GM19452 (cell line): ENCODE measurements at regions not wholly inside any gene's neighbourhood (a gene's known extent, or its start where the extent isn't known, plus 50 kb on each side); places are given as distances from the start of the nearest gene placed in this dataset.
"Not testable (repeated sequence)": the region's sequence is repeated elsewhere in the genome, so short reads cannot be mapped to it uniquely, and the experiment has no call there.

Experiments used
- ATAC-seq: cut with Tn5 transposase; IDR thresholded peaks from one replicate; pipeline ENCODE4 v1.9.1; 2021; ENCODE audit not compliant: unreplicated experiment

GRCh38 chr13:50661881-50662280 is 181.6 kb downstream of the DLEU7 start:
- ATAC-seq, result not testable (repeated sequence)

DNA sequence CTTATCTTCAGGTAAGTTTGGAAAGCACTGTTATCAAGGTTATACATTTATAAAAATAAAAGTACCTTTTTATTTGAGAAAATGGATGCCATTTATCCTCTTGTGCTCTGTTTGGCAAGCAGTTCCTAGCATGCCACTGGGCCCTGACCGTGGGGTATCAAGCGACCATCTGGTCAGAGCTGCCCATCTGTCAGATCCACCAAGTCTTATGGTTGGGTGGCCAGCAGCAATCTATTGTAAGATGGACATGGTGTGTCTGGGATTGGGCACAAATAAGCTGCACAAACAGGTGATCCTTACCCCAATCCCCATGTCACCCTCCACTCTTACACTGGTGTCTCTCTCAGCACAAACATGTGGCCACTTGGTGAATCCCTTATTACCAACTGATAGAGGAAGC is 178.5 kb downstream of the DLEU7 start:
- ATAC-seq, result no peak

- ATAC-seq, result no peak
Observed at GRCh38 chr13:50668049-50668448, 175.4 kb downstream of the DLEU7 start.

- ATAC-seq, result no peak
Observed at GRCh38 chr13:50668691-50669271, 174.7 kb downstream of the DLEU7 start.

GRCh38 chr13:50670272-50670671 is 173.2 kb downstream of the DLEU7 start:
- ATAC-seq, result no peak

- no peak for ATAC-seq
Observed at GRCh38 chr13:50670847-50671496, 172.5 kb downstream of the DLEU7 start.

GRCh38 chr13:50671497-50671850 is 172.0 kb downstream of the DLEU7 start:
- ATAC-seq, result no peak

DNA sequence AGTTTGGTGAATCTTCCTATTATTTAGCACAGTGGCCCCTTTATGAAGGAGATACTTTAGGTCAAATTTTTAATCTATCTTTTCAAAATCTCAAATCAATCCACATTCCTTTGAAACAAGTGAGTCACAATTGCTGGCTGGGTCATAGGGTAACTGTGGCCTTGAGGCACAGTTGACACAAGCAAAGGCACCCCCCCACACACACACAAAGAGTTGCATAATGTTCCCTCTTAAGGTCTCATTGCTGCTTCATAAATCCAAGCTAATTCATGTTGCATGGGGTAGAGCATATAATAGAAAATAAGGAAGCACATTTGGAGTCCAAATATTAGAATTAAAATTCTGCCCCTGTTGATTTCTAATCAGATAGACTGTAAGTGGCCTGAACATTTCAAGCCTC is 171.5 kb downstream of the DLEU7 start:
- no peak for ATAC-seq

- ATAC-seq, result no peak
Observed at GRCh38 chr13:50675651-50676050, 167.8 kb downstream of the DLEU7 start.

DNA sequence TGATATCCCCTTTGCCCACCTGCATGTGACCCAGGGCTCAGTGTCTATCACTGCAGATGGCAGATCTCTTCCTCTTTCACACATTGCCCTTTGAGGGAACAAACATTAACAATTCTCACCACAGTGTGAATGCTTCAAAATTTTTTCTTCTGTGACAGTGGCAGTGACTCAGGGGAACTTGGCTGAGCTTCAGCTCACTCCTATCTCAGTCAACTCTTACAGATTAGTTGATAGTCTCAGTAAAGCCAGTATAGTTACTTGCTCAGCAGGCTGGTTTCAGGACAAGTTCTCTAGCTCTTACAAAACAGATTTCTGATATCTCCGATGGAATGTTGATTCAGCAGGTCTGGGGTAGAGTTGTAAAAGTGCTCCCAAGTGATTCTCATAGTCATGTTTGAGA is 166.9 kb downstream of the DLEU7 start:
- ATAC-seq, result no peak

- ATAC-seq, result no peak
Observed at GRCh38 chr13:50677258-50677657, 166.2 kb downstream of the DLEU7 start.

DNA sequence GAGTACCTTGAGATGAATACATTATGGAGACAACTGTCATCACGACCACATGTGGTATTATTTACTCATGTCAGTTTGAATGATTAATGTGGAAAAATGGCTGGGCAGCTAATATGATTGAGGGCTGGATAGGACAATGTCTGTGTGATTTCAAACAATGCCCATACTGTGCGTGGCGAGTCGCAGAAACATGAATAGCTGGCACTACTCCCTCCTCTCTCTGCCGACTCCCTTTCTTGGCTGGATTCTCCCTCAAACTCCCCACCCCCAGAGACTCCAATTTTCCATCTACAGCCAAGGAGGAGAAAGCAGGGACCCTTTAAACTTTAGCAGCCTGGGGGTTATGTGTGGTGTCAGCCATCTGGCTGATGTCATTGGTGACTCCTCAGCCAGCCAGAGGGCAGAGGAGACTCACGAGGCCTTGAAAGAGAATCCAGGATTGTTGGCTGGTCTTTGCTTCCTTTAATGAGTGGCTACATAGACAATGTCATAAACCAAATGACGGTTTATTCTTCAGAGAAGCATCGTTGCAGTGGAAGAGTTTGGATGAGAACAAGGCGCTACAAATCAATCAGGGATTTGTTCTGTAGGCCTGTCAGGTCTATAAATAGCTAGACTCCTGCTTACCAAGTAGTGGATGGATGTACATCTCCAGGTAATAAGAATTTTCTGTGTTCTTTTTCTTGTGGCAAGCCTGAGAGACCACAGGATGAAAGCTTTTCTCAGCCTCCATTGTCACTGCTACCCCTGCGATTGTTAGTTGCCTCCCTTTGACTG is 165.6 kb downstream of the DLEU7 start:
- no peak for ATAC-seq

- no peak for ATAC-seq
Observed at GRCh38 chr13:50678464-50679162, 164.9 kb downstream of the DLEU7 start.

- ATAC-seq, result no peak
Observed at GRCh38 chr13:50679321-50679720, 164.2 kb downstream of the DLEU7 start.

- no peak for ATAC-seq
Observed at GRCh38 chr13:50682002-50682401, 161.5 kb downstream of the DLEU7 start.

DNA sequence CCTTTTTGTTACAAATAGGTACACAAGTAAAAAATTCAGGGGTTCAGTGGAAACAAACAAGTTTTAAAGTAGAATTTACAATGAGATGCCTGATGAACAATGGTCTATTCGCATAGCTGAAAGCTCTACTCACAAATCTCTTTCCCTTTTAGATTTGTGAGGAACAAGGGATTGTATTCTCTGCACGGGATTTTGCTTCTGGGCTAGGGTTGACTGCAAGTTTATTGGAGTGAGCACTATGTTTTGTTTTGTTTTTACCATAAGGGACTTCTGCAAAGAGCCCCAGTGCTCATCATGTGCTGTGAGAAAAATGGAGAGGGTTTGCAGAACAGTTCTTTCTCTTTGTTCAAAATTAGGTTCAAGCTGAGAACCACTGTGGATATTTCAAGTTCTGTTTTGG is 160.5 kb downstream of the DLEU7 start:
- ATAC-seq, result no peak

GRCh38 chr13:50684366-50684765 is 159.1 kb downstream of the DLEU7 start:
- no peak for ATAC-seq

GRCh38 chr13:50685491-50685890 is 158.0 kb downstream of the DLEU7 start:
- no peak for ATAC-seq

- ATAC-seq, result no peak
Observed at GRCh38 chr13:50685956-50686355, 157.5 kb downstream of the DLEU7 start.

GRCh38 chr13:50686551-50686950 is 156.9 kb downstream of the DLEU7 start:
- ATAC-seq, result no peak

DNA sequence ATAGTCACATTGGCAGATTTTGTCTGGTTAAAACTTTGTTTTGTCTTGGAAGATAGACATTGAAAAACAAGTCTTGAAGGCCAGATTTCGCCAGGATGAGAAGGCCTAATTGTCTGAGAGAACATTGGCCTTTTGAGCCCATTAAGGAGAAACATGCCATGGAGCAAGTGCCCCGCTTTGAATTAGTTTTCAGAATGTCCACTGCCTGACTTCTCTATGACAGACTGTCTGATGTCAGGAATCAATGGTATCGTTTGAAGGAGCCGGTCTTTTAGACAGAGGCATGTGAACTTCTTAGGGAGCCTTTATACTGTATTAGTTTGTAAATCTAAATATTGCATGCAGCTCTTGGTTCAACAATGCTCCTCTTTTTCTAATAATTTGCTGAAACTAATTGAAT is 155.9 kb downstream of the DLEU7 start:
- no peak for ATAC-seq

- ATAC-seq, result no peak
Observed at GRCh38 chr13:50690006-50690405, 153.5 kb downstream of the DLEU7 start.
